Cardiac fibroblast (primary cell): ENCODE measurements at regions not wholly inside any gene's neighbourhood (a gene's known extent, or its start where the extent isn't known, plus 50 kb on each side); places are given as distances from the start of the nearest gene placed in this dataset.

ENCODE experiments used
- DNase-seq, 2 donors: peaks; one replicate each; pipeline versions ENCODE4 v3.0.0 to v3.0.0-alpha.2; 2010; ENCODE audit warnings: low read depth in 2 of 2
- H3K4me3 ChIP-seq, 2 donors: replicated peaks in 1 of 2; 1 replicate in 1 of 2; 2 replicates in 1 of 2; pipeline ENCODE4 v1.5.1; 2011; ENCODE audit warnings: low read depth in 2 of 2, low read length in 2 of 2, mild to moderate bottlenecking in 2 of 2, moderate library complexity in 1 of 2
- TF ChIP-seq, protein P1 (sequence below): IDR thresholded peaks from one replicate; pipeline ENCODE4 v1.5.1; 2011; ENCODE audit warnings: low read depth, mild to moderate bottlenecking, low read length, inconsistent platforms

GRCh38 chr13:97109841-97110492, 112.2 kb upstream of the MBNL2 start:
- no peak overlapping the region for H3K4me3 ChIP-seq
- peak; percentile 91 to 93 for DNase-seq
- TF ChIP-seq, protein P1, sequence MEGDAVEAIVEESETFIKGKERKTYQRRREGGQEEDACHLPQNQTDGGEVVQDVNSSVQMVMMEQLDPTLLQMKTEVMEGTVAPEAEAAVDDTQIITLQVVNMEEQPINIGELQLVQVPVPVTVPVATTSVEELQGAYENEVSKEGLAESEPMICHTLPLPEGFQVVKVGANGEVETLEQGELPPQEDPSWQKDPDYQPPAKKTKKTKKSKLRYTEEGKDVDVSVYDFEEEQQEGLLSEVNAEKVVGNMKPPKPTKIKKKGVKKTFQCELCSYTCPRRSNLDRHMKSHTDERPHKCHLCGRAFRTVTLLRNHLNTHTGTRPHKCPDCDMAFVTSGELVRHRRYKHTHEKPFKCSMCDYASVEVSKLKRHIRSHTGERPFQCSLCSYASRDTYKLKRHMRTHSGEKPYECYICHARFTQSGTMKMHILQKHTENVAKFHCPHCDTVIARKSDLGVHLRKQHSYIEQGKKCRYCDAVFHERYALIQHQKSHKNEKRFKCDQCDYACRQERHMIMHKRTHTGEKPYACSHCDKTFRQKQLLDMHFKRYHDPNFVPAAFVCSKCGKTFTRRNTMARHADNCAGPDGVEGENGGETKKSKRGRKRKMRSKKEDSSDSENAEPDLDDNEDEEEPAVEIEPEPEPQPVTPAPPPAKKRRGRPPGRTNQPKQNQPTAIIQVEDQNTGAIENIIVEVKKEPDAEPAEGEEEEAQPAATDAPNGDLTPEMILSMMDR, result peak; percentile 78

GRCh38 chr13:97110936-97111335, 111.2 kb upstream of the MBNL2 start:
- TF ChIP-seq, protein P1, result no peak
- DNase-seq, result no peak
- no peak overlapping the region for H3K4me3 ChIP-seq

GRCh38 chr13:97111756-97112155, 110.4 kb upstream of the MBNL2 start:
- TF ChIP-seq, protein P1, result no peak
- H3K4me3 ChIP-seq, result no peak overlapping the region
- no peak for DNase-seq

DNA sequence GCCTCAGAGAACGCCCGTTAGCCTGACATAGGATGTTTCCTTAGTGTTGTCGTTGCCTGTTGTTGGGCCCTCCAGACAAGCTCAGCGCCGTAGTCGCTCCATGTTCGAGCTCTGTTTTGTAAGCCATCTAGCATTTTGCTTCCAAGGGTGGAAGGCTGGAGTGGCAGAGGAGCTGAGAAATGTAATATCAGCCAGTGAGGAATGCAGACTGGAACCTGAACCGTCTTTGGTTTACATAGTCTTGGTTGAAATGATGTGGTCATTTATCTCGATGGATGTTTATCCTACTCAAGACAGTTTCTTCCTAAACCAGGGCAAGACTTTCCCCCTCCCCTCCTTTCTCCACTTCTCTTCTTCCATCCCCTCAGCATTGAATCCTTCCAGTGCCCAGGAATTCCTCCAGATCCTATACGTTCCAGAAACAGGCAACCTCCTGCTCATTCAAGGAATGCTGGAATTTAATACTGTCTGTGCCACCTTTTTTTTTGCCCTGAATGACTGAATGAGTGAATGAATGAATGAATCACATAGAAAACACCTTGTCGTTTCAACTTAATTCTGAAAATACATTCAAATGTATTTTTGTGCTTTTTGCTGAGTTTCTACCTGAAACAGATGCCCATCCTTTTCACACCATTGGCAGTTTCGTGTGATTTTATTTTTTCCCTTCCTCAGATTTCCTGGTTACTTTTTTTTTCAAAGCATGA, 109.5 kb upstream of the MBNL2 start:
- H3K4me3 ChIP-seq, result no peak overlapping the region
- TF ChIP-seq, protein P1, result no peak
- no peak for DNase-seq

- H3K4me3 ChIP-seq, result no peak overlapping the region
- TF ChIP-seq, protein P1, result no peak
- no peak for DNase-seq
Observed at GRCh38 chr13:97113231-97114001, 108.7 kb upstream of the MBNL2 start.

- no peak for DNase-seq
- TF ChIP-seq, protein P1, result no peak
- H3K4me3 ChIP-seq, result no peak overlapping the region
Observed at GRCh38 chr13:97114651-97115050, 107.5 kb upstream of the MBNL2 start.
